NCI-H2196 (cell line): ENCODE measurements at regions not wholly inside any gene's neighbourhood (a gene's known extent, or its start where the extent isn't known, plus 50 kb on each side); places are given as distances from the start of the nearest gene placed in this dataset.
"Not testable (repeated sequence)": the region's sequence is repeated elsewhere in the genome, so short reads cannot be mapped to it uniquely, and the experiment has no call there.

Experiments
- DNase-seq: peaks from one replicate; lab custom pipeline; 2025; ENCODE audit not compliant: unreplicated experiment; lab: John Stamatoyannopoulos, UW

DNA sequence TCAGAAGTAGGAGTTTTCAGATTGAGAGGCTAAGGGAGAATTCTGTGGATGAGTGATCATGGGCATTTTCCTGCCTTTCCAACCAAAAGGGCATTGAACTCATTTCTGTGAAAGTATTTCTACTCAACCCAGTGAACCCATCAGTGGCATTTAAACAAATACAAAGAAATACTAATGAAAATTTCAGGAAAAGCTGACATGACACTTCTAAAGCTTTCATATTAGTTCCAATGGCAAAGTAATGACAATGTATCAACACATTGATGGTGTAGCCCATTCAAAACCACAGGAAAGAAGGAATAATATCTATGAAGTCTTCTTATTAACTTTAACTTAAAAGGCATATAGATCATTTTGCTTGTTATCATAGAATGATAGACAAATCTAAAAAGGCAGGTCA is 183.5 kb upstream of the ANXA10 start:
- no peak for DNase-seq

DNA sequence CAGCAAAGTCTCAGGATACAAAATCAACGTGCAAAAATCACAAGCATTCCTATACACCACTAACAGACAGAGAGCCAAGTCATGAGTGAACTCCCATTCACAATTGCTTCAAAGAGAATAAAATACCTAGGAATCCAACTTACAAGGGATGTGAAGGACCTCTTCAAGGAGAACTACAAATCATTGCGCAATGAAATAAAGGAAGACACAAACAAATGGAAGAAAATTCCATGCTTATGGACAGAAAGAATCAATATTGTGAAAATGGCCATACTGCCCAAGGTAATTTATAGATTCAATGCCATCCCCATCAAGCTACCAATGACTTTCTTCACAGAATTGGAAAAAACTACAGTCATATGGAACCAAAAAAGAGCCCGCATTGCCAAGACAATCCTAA is 179.8 kb upstream of the ANXA10 start:
- not testable (repeated sequence) for DNase-seq

DNA sequence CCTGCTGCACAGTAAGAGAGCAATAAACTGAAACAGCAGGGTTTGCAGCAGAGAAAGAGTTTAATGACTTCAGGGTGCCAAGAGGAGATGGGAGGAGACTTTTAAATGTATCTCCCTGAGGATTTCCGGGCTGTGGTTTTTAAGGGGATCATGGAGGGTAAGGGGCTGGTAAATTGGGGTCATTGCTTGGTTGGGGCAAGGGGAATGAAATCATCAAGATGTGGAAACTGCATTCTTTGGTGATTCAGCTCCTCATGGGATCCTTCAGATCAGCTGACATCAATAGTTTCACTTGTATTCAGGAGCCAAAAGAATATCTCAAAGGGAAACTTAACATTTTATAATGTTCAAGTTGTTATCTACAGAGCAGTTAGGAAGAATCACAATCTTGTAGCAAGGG is 174.3 kb upstream of the ANXA10 start:
- no peak for DNase-seq

DNA sequence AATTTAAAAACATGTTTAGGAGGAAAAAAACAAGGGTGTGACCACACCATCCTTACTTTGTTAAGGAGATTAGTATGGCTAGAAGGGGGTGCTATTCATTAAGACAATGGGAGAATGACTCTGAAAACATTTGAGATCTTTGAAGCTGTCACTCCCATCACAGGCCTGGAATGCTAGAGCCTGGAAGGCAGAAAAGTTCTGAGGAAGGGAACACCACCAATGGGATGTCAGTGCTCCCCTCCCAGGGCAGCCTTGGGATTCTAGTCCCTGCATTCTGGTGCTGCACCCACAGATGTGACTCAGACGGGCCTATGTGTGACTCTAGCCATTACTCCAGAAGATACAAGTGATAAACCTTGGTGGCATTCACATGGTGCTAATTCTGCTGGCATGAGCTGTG is 162.2 kb upstream of the ANXA10 start:
- no peak for DNase-seq

- no peak for DNase-seq
Measured at GRCh38 chr4:167934216-167934615, 158.1 kb upstream of the ANXA10 start.

GRCh38 chr4:167939863-167940616 is 152.3 kb upstream of the ANXA10 start:
- no peak for DNase-seq

GRCh38 chr4:167943872-167944505 is 148.3 kb upstream of the ANXA10 start:
- no peak for DNase-seq

GRCh38 chr4:167944721-167945120 is 147.6 kb upstream of the ANXA10 start:
- DNase-seq = no peak

- DNase-seq = no peak
Measured at GRCh38 chr4:167955006-167955405, 137.3 kb upstream of the ANXA10 start.

GRCh38 chr4:167956676-167957075 is 135.7 kb upstream of the ANXA10 start:
- DNase-seq = no peak

- DNase-seq = no peak
Measured at GRCh38 chr4:167964766-167965373, 127.5 kb upstream of the ANXA10 start.

GRCh38 chr4:167966143-167966542 is 126.2 kb upstream of the ANXA10 start:
- no peak for DNase-seq

DNA sequence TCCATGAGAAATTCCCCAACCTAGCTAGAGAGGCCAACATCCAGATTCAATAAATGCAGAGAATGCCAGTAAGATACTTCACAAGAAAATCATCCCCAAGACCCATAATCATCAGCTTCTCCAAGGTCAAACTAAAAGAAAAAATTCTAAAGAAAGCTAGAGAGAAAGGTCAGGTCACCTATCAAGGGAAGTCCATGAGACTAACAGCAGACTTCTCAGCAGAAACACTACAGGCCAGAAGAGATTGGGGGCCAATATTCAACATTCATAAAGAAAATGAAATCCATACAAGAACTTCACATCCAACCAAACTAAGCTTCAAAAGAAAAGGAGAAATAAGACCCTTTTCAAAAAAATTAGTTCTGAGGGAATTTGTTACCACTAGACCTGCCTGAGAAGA is 118.8 kb upstream of the ANXA10 start:
- no peak for DNase-seq

GRCh38 chr4:167985565-167985964 is 106.8 kb upstream of the ANXA10 start:
- no peak for DNase-seq

DNA sequence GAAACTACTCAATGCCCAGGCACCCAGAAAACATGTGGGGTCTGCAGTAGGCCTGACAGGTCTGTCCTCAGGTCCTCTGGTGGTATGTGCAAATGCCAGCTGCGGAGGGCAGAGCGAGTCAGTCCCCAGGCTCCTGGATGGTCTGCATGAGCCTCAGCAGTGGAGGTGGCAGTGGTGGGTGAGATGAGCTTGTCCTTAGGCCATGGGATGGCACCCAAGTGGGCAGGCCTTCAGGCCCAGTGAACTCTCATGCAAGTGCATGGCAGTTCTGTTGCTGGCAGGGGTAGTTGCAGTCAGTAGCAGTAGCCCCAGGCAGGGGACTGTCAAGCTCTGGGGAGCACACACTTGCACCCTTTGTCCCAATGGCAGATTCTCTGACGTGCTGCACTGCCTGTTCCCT is 106.3 kb upstream of the ANXA10 start:
- DNase-seq = no peak

DNA sequence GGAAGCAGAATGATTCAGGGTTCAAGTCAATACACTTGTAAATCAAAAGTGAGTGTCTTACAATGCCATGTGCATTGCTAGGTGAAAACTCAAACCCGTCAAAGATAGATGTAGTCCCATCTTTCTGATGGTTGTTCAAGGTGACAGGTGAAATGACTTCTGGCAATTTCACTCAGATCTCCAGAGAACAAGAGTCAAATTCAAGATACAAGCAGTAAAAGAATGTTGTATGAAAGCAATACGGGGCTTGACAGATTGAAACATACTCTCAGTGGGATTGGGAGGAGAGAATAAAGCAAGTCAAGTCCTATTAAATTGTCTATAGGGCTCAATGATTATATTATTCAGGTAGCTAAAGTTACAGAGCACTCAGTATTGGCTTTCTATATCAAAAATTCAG is 105.1 kb upstream of the ANXA10 start:
- no peak for DNase-seq

DNA sequence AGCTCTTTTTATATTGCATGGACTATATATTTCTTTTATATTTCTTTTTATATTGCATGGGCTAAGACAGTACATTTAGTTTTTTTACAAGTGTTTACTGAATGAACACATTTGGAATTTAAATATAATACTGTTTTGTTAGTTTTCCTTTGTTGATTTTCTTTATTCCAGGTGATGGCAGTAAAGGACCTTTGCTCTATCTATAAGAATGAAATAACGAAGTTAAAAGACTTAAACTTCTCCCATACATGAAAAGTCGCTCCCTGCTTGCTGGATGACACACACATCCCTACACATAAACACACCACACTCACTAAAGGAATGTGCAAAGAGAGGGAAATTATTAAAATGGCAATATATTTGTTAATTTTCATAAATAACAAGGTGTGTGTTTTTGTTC is 102.5 kb upstream of the ANXA10 start:
- no peak for DNase-seq

GRCh38 chr4:168008112-168008511 is 84.2 kb upstream of the ANXA10 start:
- DNase-seq = not testable (repeated sequence)

GRCh38 chr4:168019019-168019651 is 73.2 kb upstream of the ANXA10 start:
- no peak for DNase-seq

- no peak for DNase-seq
Measured at GRCh38 chr4:168019921-168020320, 72.4 kb upstream of the ANXA10 start.

DNA sequence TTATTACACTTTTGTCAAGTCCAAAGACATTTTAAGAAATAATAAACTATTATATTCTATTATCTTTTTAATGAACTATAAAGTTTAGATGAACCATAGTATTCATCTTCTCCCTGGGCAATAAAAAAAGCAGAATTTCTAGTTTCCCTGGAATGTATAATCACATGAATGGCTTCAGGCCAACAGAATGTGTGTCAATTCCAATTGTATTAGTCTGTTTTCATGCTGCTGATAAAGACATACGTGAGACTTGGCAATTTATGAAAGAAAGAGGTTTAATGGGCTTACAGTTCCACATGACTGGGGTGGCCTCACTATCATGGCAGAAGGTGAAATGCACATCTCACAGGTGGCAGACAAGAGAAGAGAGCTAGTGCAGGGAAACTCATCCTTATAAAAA is 70.7 kb upstream of the ANXA10 start:
- no peak for DNase-seq

DNA sequence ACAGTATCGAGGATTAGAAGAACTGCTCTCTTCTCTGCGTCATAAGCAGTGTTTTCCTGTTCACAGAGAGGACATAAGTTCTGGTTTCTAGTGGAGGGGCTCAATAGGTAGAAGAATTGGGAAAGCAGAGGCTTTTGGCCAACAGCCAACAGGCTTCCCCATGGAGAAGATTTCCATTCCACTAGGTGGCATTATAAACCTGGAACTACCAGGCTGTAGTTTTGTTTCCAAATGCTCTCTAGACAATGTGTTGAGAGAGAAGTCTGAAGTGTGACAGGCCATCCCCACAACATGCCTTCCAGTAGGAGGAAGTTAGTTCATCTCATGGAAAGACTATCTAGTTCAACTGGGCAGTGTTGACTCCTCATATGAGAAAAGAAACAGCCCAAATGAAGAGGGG is 63.8 kb upstream of the ANXA10 start:
- no peak for DNase-seq
